ENCODE measurements at regions not wholly inside any gene's neighbourhood (a gene's known extent, or its start where the extent isn't known, plus 50 kb on each side); places are given as distances from the start of the nearest gene placed in this dataset.

DNA sequence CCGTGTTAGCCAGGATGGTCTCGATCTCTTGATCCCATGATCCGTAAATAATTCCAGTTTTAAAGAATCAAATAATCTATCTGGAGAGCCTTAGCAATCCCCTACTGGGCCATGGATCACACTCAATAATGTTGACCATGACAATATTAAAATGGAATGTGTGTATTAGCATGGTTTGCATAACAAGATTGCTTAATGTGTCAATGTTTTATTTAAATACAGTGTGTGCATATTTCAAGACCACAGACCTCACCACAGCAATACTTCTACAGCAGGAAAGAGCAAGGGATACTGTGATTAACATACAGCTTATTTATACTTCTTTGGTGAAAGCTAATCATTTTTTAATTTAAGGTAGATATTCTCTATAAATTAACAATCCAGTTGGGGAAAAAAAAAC lies 470.4 kb downstream of the TFAP2B start:
- H3K4me3 ChIP-seq (ENCODE audit: low read depth, low read length): no peak overlapping the region
- H3K27me3 ChIP-seq (ENCODE audit: control insufficient read depth, insufficient read depth, low read length): no peaks in the 10 kb centered on the region
- peaks cover 10% of the 10 kb centered on the region for H3K9me3 ChIP-seq (ENCODE audit: control insufficient read depth, insufficient read depth, low read length)
- no peak overlapping the region for H3K27ac ChIP-seq (ENCODE audit: low read depth, low read length)
- ChIA-PET CTCF (no interaction called here), POLR2A (no interaction called here)
- DNase-seq (ENCODE audit: low read depth, low spot score): no peak
- TF ChIP-seq, protein P1, sequence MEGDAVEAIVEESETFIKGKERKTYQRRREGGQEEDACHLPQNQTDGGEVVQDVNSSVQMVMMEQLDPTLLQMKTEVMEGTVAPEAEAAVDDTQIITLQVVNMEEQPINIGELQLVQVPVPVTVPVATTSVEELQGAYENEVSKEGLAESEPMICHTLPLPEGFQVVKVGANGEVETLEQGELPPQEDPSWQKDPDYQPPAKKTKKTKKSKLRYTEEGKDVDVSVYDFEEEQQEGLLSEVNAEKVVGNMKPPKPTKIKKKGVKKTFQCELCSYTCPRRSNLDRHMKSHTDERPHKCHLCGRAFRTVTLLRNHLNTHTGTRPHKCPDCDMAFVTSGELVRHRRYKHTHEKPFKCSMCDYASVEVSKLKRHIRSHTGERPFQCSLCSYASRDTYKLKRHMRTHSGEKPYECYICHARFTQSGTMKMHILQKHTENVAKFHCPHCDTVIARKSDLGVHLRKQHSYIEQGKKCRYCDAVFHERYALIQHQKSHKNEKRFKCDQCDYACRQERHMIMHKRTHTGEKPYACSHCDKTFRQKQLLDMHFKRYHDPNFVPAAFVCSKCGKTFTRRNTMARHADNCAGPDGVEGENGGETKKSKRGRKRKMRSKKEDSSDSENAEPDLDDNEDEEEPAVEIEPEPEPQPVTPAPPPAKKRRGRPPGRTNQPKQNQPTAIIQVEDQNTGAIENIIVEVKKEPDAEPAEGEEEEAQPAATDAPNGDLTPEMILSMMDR (IDR thresholded peaks at IDR 0.05; ENCODE audit: low read depth, low read length): no peak

- no peak for DNase-seq (ENCODE audit: low read depth, low spot score)
- Histone ChIP-seq H3K9me3 (ENCODE audit: control insufficient read depth, insufficient read depth, low read length) (peaks cover 7% of the 10 kb centered on the region; the same call in 1 of the 2 replicates), H3K27me3 (ENCODE audit: control insufficient read depth, insufficient read depth, low read length) (no peaks in the 10 kb centered on the region), H3K4me3 (ENCODE audit: low read depth, low read length) (no peak overlapping the region), H3K27ac (ENCODE audit: low read depth, low read length) (no peak overlapping the region)
- TF ChIP-seq, protein P1 (IDR thresholded peaks at IDR 0.05; ENCODE audit: low read depth, low read length): no peak
- ChIA-PET CTCF (no interaction called here), POLR2A (no interaction called here)
Measured at GRCh38 chr6:51292659-51293058, 474.0 kb downstream of the TFAP2B start.

- ChIA-PET POLR2A (no interaction called here), CTCF (no interaction called here)
- DNase-seq (ENCODE audit: low read depth, low spot score): no peak
- TF ChIP-seq, protein P1 (IDR thresholded peaks at IDR 0.05; ENCODE audit: low read depth, low read length): no peak
- Histone ChIP-seq H3K27me3 (ENCODE audit: control insufficient read depth, insufficient read depth, low read length) (no peaks in the 10 kb centered on the region), H3K9me3 (ENCODE audit: control insufficient read depth, insufficient read depth, low read length) (peaks cover 6% of the 10 kb centered on the region; the same call in 1 of the 2 replicates), H3K27ac (ENCODE audit: low read depth, low read length) (no peak overlapping the region), H3K4me3 (ENCODE audit: low read depth, low read length) (no peak overlapping the region)
Measured at GRCh38 chr6:51299621-51300380, 481.1 kb downstream of the TFAP2B start.

DNA sequence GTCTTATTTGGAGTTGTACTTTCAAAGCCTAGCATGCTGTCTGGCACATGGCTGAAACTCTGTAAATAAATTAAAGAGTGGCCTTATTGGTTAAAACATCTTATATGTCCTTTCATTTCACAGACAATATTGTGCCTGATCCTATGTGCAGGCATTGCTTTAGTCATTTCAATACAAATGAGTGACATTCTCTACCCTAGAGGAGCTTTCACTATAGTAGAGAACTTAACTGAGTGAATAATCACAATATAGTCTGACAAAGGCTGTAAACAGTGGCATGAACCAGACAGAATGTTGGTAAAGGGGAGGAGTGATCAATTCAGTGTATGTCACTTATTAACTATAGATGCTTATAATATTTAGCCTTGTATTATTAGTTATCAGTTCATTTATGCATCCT lies 481.8 kb downstream of the TFAP2B start:
- TF ChIP-seq, protein P1 (IDR thresholded peaks at IDR 0.05; ENCODE audit: low read depth, low read length): no peak
- H3K9me3 ChIP-seq (ENCODE audit: control insufficient read depth, insufficient read depth, low read length): peaks cover 6% of the 10 kb centered on the region; the same call in 1 of the 2 replicates
- no peak overlapping the region for H3K4me3 ChIP-seq (ENCODE audit: low read depth, low read length)
- DNase-seq (ENCODE audit: low read depth, low spot score): no peak
- POLR2A ChIA-PET: no interaction called here
- H3K27ac ChIP-seq (ENCODE audit: low read depth, low read length): no peak overlapping the region
- CTCF ChIA-PET: no interaction called here
- H3K27me3 ChIP-seq (ENCODE audit: control insufficient read depth, insufficient read depth, low read length): no peaks in the 10 kb centered on the region

DNA sequence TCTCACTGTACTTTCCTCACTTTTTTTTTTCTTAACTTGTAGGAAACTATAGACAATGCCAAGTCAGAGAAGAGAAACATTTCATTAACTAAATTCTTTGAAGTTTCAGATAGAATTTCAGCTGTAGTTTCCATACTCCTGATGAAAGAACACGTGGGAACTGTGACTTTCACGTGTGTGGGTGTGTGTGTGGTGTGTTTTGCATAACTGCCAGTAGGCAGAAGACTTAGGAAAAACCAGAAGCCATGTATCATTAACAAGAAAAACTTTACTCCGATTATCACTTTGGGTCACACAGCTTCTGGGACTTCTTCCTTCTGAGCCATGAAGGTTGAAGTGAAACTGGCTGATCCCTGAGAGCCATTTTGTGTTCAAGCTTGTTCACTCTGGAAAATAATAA lies 483.3 kb downstream of the TFAP2B start:
- Histone ChIP-seq H3K27ac (ENCODE audit: low read depth, low read length) (no peak overlapping the region), H3K4me3 (ENCODE audit: low read depth, low read length) (no peak overlapping the region), H3K9me3 (ENCODE audit: control insufficient read depth, insufficient read depth, low read length) (peaks cover 6% of the 10 kb centered on the region; the same call in 1 of the 2 replicates), H3K27me3 (ENCODE audit: control insufficient read depth, insufficient read depth, low read length) (no peaks in the 10 kb centered on the region)
- DNase-seq (ENCODE audit: low read depth, low spot score): no peak
- ChIA-PET POLR2A (no interaction called here), CTCF (no interaction called here)
- TF ChIP-seq, protein P1 (IDR thresholded peaks at IDR 0.05; ENCODE audit: low read depth, low read length): no peak

All from AG04450 (cell line).